GM12891 (cell line): ENCODE measurements at regions not wholly inside any gene's neighbourhood (a gene's known extent, or its start where the extent isn't known, plus 50 kb on each side); places are given as distances from the start of the nearest gene placed in this dataset.

Experiments used
- POLR2A ChIP-seq: IDR thresholded peaks from 2 replicates; pipeline ENCODE4 v1.6.1; 2011; ENCODE audit warnings: low read depth, low read length, control low read depth
- POLR2AphosphoS5 ChIP-seq: IDR thresholded peaks from 2 replicates; pipeline ENCODE4 v1.6.1; 2011; ENCODE audit warnings: low read depth, low read length, control low read depth
- TAF1 ChIP-seq: IDR thresholded peaks from 2 replicates; pipeline ENCODE4 v1.6.1; 2011; ENCODE audit warnings: low read depth, low read length, control low read depth

DNA sequence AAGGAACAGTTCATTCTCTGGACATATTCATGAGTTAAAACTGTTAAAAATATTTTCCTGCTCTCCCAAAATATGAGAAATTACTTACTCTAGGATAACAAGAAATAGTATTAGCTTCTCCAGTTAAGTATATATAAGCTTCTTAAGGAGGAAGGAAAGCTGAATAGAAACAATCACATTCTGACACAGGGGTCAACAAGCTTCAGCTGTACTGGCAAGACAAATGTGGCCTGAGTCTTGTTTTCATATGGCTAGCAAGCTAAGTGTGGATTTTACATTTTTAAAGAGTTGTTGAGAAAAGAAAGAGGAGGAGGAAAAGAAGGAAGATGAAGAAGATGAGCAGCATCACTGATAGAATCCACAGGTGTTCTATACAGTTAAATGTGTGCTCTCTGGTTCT is 313.8 kb downstream of the ZPLD1 start:
- TF ChIP-seq POLR2A: no peak
- no peak for TF ChIP-seq POLR2AphosphoS5
- TF ChIP-seq TAF1: no peak
